Upper lobe of right lung (tissue), 1 donor: ENCODE measurements at regions not wholly inside any gene's neighbourhood (a gene's known extent, or its start where the extent isn't known, plus 50 kb on each side); places are given as distances from the start of the nearest gene placed in this dataset.

Experiments used
- ATAC-seq: fragments of 200-7000 bp; cut with Tn5 transposase; one replicate; pipeline ENCODE4 v1.9.1; 2020; ENCODE audit warnings: mild to moderate bottlenecking, moderate library complexity
- DNase-seq: peaks from one replicate; pipeline ENCODE4 v3.0.0-alpha.2; 2020
- H3K27ac ChIP-seq: fragments of 200-600 bp; one replicate; pipeline ENCODE4 v1.8.0; 2022
- H3K27me3 ChIP-seq: fragments of 200-600 bp; one replicate; pipeline ENCODE4 v1.8.0; 2022; ENCODE audit warnings: mild to moderate bottlenecking
- H3K36me3 ChIP-seq: fragments of 200-600 bp; one replicate; pipeline ENCODE4 v1.8.0; 2022
- H3K4me1 ChIP-seq: fragments of 200-600 bp; one replicate; pipeline ENCODE4 v1.8.0; 2022
- H3K4me3 ChIP-seq: fragments of 200-600 bp; one replicate; pipeline ENCODE4 v1.8.0; 2022; ENCODE audit warnings: mild to moderate bottlenecking
- H3K9me3 ChIP-seq: fragments of 200-600 bp; one replicate; pipeline ENCODE4 v1.8.0; 2022
- intact Hi-C: fragments of 100-400 bp; cut with DNase I; formaldehyde crosslinking; loops from one replicate; pipeline ENCODE4 v1.11.0; 2022
- TF ChIP-seq, protein P1 (sequence below): fragments of 200-600 bp; IDR thresholded peaks from one replicate; pipeline ENCODE4 v1.8.0; 2022; ENCODE audit warnings: antibody characterized with exemption
- donor health status: DM: no; HTN: yes; CAD: no; lungs with severe emphysema.

DNA sequence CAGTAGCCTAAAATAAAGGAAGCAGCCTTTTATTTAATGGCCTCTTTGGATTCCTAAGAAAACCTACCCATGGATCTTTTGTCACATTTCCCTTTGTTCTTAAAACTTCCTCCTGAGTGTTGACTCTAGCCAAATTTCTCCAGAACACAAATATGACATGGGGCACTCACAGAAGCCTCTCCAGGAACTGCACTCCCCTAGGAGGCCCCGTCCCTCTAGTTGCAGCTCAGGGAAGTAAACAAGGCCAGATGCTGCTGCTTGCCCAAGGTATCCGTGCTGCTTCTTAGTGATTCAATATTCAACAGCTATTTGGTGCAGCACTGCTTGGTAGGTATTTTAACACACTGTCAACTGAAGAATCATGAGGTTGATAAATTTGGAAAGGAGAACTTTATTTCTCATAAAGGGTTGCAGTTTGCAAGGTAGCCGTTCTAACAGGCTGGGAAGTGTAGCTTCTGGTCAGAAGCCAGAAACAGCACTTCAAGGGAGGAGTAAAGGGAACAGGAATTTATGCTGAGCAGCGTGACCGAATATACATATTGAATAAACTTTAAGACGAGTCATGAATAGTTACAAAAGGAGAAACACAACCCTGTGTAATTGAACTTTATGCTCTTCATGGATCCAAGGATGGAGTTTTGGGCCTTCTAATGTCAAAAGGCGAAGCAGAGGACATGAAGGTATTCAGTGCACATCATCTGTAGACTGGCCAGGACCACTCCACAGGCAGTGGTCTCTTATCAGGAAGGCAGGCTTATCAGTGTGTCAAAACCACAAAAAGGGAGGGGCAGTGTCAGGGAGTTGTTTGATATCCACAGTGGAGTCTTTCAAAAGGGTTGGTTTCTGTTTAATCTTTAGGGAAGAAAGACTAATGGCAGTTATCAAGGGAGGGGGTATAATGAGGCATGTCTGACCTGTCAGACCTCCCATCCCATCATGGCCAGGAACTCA, 63.3 kb downstream of the CD24 start:
- Histone ChIP-seq H3K4me3 (no peak overlapping the region), H3K27me3 (no peaks in the 10 kb centered on the region), H3K4me1 (no peaks in the 10 kb centered on the region), H3K36me3 (no peaks in the 10 kb centered on the region), H3K9me3 (no peaks in the 10 kb centered on the region), H3K27ac (no peak overlapping the region)
- intact Hi-C loops: no loop called here
- peak; percentile 59 for ATAC-seq
- TF ChIP-seq, protein P1, sequence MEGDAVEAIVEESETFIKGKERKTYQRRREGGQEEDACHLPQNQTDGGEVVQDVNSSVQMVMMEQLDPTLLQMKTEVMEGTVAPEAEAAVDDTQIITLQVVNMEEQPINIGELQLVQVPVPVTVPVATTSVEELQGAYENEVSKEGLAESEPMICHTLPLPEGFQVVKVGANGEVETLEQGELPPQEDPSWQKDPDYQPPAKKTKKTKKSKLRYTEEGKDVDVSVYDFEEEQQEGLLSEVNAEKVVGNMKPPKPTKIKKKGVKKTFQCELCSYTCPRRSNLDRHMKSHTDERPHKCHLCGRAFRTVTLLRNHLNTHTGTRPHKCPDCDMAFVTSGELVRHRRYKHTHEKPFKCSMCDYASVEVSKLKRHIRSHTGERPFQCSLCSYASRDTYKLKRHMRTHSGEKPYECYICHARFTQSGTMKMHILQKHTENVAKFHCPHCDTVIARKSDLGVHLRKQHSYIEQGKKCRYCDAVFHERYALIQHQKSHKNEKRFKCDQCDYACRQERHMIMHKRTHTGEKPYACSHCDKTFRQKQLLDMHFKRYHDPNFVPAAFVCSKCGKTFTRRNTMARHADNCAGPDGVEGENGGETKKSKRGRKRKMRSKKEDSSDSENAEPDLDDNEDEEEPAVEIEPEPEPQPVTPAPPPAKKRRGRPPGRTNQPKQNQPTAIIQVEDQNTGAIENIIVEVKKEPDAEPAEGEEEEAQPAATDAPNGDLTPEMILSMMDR: no peak
- no peak for DNase-seq

DNA sequence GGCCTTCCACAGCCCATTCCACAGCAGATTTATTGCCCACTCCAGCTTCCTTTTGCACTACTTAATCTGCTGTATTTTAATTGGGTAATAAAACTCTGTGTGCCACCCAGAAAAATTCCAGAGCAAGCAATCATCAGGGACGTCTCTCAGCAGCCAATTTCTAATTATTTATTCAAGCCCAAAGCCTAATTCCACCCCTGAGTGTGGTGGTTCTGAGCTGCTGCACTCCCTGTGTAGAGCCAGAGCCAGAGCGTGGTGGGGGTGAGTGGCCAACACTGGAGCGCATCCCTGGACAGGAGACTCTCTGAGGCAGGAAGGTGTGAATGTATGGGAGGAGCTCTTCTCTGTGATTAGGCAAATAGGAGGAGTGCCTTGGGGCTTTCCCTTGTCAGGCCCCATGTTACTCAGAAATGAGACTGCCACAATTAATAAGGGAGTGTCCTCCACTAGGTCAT, 66.1 kb downstream of the CD24 start:
- H3K27ac ChIP-seq: no peak overlapping the region
- intact Hi-C loops: no loop called here
- ATAC-seq: no peak

GRCh38 chr6:106907754-106908153, 66.8 kb downstream of the CD24 start:
- Histone ChIP-seq H3K4me3 (no peak overlapping the region), H3K27me3 (no peaks in the 10 kb centered on the region), H3K4me1 (no peaks in the 10 kb centered on the region), H3K36me3 (no peaks in the 10 kb centered on the region), H3K9me3 (no peaks in the 10 kb centered on the region), H3K27ac (no peak overlapping the region)
- ATAC-seq (no peak), DNase-seq (no peak)
- intact Hi-C loops: no loop called here
- TF ChIP-seq, protein P1: no peak

More for the DNA sequence above, 66.1 kb downstream of the CD24 start:
- no peak for DNase-seq
- no peaks in the 10 kb centered on the region for H3K27me3 ChIP-seq
- no peaks in the 10 kb centered on the region for H3K9me3 ChIP-seq
- no peak overlapping the region for H3K4me3 ChIP-seq
- H3K4me1 ChIP-seq: no peaks in the 10 kb centered on the region
- TF ChIP-seq, protein P1: no peak
- H3K36me3 ChIP-seq: no peaks in the 10 kb centered on the region

GRCh38 chr6:106906232-106906631, 68.3 kb downstream of the CD24 start:
- no peaks in the 10 kb centered on the region for H3K27me3 ChIP-seq
- H3K4me3 ChIP-seq: no peak overlapping the region
- ATAC-seq: no peak
- TF ChIP-seq, protein P1: no peak
- H3K9me3 ChIP-seq: peaks cover 4% of the 10 kb centered on the region
- intact Hi-C loops: no loop called here
- no peak overlapping the region for H3K27ac ChIP-seq
- no peaks in the 10 kb centered on the region for H3K4me1 ChIP-seq
- no peaks in the 10 kb centered on the region for H3K36me3 ChIP-seq
- no peak for DNase-seq

DNA sequence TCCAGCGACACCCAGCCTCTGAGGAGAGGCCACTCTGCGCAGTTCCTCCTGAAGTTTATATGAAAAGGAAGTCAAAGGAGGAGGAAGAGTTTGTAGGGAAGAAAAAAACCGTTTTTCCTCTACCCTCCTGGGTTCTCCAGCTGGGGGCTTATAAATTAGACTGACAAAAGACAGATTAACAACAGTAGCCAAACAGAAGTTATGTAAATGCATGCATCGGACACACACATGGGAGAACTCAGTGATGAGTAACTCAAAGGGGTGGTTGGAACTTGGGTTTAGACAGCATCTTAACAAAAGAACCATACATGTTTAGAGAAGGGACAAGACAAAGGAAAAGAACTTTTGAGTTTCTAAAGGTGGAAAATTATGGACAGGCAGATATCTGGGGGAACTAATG, 71.2 kb downstream of the CD24 start:
- H3K27me3 ChIP-seq: no peaks in the 10 kb centered on the region
- intact Hi-C loops: no loop called here
- DNase-seq (no peak), ATAC-seq (no peak)
- TF ChIP-seq, protein P1: no peak
- H3K36me3 ChIP-seq: no peaks in the 10 kb centered on the region
- H3K27ac ChIP-seq: no peak overlapping the region
- H3K9me3 ChIP-seq: peaks cover 4% of the 10 kb centered on the region
- no peaks in the 10 kb centered on the region for H3K4me1 ChIP-seq
- H3K4me3 ChIP-seq: no peak overlapping the region
